Right lung (tissue), 2 donors: ENCODE measurements at regions not wholly inside any gene's neighbourhood (a gene's known extent, or its start where the extent isn't known, plus 50 kb on each side); places are given as distances from the start of the nearest gene placed in this dataset.

Source experiments
- DNase-seq, 2 donors: peaks; one replicate each; pipeline ENCODE4 v3.0.0-alpha.2; 2013

DNA sequence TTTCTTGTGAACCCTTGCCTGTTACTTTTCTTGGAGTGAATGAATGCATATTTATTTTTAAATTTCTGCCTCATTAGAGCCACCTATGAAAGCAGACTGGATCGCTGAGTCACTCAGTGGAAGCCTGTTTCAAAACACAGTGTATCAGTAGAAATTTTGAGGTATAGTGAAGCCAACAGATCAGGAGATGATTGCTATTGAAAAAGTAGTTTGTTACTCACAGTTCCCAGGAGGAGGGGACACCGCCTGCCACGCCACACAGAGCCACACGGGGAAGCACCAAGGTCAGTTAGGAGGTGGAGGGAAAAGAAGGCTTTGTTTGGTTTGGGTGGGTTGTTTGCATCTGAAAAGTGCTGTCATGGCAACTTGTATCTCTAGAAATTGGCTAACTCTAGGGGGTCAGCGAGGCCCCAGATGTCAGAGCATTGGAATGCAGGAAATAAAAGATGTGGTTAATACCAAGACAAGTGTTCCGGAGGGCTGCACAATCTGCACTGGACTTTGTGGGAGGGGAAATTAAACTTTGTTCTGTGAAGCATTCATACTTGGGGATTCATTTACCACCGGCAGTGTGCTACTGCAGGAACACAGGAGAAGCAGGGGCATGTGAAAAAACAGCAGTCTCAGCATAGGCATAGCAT lies 106.4 kb upstream of the SDK1 start:
- no peak for DNase-seq

DNA sequence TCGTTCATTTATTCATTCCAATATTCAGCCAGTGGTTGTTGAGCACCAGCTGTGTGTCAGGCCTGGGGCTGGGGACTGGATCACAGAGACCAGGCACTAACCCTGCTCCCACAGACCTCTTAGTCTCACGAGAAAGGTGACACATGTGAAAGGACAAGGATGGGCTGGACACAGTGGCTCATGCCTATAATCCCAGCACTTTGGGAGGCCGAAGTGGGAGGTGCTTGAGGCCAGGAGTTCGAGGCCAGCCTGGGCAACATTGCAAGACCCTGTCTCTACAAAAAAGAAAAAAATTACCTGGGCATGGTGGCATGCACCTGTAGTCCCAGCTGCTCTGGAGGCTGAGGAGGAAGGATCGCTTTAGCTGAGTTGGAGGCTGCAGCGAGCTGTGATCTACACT lies 105.9 kb upstream of the SDK1 start:
- no peak for DNase-seq

DNA sequence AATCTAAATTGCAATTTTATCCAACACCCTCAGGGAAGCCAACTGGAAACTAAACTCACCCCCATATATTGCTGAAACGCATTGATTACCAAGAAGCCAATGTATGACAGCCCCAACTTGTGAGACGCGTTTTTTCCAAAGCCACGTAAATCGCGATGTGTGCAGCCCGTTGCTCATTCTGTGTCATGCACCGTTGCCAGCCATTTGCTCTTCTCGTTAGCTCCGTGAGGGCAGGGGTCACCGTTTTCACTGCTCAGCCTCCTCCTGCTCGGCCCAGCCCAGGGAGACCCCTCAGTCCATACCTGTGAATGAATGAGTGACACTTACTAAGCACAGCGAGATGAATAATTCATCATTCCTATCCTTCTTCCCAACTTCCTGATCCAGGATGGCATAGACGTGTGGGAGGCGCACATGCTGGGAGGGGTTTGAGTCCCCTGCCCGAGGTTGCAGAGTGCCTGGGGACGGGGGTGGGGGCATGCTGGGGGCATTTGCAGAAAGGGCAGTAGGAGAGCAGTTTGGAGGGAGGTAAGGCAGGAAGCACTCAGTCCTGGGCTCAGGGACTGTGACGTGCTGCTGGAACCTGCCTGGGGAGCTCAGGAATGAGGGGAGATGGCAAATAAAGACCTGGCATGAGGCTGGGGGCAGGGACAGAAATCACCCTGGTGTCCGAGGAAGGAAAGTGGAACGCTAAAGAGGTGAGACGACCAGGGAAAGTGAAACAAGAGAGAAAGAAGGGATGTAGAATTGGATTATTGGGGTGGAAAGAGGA lies 104.2 kb upstream of the SDK1 start:
- no peak for DNase-seq

DNA sequence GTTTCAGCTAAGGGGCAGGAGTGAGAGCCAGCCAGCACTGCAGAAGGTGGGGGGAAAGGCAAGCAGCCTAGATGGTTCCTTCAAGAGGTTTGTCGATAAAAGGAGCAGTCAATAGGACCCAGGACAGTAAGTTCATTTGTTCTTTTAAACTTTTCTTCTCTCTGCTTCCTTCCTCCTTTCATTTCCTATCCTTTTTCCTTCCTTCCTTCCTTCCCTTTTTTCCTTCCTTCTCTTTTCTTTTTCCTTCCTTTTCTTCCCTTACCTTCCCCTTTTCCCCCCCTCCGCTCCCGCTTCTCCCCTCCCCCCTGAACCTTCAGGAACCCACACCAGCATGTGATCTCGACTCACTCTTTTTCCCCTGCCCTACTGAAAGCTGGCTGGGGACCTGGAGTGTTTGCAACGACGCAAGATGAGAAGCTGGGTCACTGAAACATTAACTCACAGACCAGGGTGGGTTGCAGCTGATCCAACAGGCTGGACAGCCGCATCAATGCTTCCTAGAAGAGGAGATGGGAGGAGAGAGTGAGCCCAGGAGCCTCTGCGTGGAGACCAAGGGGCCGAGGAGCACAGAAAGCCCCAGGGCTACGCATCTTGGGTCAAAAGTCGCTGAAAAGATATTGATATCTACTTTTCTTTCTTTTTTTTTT lies 103.4 kb upstream of the SDK1 start:
- no peak for DNase-seq

DNA sequence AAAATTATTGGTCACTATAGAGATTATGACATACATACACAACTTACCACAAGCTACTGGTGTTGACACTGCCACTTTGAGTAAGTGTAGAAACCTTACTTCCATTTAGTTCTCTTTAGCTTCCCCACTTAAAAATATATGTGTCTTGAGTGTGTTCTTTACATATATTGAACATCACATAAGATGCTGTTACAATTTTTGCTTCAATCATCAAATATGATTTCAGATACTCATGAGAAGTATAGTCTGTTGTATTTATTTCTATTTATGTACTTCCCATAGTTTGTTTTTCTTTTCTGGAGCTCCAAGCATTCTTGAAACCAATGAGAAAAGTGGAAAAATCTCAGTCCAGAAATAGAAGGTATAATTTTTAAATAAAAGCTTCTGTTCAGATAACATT lies 102.7 kb upstream of the SDK1 start:
- no peak for DNase-seq

DNA sequence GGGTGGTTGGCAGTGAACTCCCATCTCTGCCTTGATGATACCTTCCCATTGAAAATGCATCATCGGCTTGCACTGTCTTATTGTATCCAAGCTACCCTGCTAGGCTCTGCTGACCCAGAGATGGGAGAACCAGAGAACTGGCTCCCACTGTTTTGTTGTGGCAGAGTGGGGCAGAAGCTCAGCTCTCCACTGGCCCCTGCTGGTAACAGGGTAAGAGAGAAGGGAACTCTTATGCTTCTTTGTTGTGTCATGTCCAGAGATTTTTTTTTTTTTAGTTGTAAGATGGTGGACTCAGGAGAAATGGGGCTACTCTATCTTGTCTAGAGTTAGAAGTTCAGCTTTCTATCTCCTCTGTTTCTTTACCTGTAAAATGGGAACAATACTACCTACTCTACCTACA lies 100.5 kb upstream of the SDK1 start:
- DNase-seq: no peak

DNA sequence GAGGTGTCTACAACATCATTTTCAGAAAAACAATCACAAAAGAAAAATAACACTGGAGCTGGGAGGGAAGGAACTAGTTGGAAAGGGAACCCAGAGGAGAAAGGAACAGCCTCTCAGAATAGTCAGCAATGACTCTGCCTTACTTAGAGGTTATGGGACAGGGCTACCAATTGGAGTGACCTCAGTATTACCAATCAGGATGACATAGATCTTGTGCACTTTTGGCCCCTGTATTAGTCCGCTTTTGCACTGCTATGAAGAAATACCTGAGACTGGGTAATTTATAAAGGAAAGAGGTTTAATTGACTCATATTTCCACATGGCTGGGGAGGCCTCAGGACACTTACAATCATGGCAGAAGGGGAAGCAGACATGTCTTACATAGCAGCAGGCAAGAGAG lies 99.7 kb upstream of the SDK1 start:
- DNase-seq: no peak

DNA sequence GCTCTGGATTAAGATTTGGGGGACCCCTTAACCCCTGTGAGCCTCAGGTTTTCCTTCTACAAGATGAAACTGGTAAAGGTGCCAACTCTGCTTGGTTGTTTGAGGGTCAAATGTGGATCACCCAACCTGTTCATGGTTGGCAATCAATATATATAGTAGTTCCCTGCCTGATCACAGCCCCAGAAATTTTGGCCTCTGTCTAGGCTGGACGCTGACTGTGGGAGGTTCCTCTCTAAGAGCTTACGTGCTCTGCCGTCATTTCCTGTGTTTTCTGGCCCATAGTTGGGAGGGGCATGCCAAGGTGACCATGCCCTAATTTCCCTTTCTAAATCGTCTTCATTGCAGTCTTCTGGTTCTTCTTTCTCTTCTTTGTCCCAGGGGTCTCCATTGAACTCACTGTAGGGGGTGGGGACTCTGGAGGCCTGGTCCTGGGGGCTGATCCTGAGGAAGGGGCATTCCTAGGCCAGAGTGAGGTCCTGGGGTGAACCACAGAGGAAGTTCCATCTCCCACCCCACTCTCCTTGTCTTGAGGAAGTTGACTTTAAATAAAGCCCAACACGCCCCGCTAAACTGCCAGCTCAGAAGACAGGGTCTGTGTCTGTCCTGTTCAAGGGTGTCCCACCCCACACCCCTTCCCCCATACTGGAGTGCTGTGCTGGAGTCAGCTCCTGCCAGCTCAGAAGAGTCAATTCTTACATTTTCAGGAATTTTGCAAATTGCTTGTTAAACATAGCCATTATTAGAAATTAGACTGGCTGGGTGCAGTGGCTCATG lies 98.9 kb upstream of the SDK1 start:
- DNase-seq: no peak

DNA sequence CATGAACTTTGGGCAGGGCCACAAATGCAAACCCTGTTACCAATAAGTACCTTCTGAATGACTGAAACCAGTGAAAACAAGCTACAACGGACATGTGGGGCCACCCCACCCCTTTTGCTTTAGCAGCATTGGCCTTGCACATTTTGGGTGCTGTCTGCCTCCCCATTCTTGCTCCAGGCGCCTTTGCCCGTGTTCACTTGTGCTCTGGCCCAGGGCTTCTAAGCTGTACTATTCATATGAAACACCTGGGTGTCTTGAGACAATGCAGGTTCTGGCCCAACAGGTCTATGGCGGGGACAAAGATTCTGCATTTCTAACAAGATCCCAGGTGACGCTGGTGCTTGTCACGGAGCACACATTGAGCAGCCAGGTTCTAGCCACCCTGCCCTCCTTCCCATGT lies 96.5 kb upstream of the SDK1 start:
- DNase-seq: no peak

DNA sequence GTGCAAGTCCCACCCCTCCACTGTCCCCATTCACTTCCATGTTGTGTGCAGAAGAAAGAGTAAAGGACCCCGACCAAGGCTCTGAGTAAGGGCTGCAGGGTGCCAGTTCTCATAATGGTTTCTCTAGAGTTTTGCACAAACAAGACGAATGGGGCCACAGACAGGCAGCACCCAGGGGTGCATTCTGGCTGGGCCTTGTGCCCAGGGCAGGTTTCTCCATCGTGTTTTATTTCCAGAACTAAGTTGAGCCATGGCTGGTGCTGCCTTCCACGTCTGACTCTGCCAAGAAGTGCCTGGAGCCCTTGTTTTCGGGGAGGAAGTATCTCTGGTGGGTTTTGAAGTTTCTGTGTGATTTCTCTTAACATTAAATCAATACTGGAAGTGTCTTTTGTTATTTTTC lies 95.0 kb upstream of the SDK1 start:
- DNase-seq: no peak

DNA sequence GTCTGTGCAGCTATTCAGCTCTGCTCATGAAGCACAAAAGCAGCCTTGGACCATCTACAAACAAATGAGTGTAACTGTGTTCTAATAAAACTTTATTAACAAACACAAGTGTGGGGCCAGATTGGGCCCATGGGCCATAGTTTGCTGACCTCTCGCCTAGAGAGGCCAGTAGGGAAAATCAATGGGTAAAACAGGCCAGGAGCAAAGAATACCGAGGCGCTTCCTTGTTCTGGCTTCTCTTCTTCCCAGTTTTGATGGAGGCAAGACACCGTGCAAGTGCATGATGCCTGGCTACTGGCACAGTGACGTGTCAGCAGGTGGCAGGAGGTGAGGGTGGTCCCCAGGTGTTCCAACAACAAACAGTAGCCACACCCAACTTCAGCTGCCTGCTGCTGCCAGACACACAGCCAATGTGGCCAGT lies 94.3 kb upstream of the SDK1 start:
- no peak for DNase-seq

DNA sequence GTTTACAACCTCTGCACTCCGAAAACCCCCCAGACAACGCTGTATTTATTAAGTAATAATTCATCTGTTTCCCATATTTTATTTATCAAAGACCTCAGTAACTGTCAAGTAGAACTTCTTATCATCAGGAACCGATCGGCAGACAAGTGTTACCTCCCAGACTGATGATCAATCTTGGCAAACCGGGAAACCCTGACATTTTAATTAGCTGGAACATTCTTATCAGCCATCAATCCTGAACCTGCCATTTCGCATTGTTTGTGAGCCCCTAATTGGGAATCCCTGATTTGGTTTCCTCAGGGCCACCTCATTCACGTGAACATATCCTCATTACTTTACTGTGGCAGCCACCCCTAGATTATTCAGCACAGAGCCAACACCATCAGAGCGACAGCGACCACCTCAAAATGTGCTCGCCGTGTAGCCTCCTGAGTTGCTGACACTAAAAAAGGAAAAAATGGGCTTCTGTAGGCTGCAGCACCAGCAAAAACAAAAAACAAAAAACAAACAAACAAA lies 93.6 kb upstream of the SDK1 start:
- DNase-seq: no peak

DNA sequence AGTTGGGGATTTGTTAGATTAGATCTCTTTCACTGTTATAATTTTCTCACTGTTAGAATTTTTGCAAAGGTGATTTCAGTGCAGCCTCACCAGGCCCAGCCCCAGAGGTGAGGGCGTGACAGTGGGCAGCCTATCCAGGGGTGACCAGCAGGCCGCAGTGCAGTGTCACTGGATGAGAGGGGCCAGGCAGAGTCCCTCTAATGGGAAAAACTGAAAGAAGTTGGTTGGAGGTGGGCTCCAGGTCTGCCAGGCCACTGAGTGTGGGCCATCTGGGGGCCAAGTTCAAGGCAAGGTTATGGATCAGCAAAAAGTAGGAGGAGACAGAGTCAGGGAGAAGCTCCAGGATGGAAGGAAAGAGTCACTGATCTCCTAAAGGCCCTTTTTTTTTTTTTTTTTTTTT lies 90.5 kb upstream of the SDK1 start:
- DNase-seq: no peak

DNA sequence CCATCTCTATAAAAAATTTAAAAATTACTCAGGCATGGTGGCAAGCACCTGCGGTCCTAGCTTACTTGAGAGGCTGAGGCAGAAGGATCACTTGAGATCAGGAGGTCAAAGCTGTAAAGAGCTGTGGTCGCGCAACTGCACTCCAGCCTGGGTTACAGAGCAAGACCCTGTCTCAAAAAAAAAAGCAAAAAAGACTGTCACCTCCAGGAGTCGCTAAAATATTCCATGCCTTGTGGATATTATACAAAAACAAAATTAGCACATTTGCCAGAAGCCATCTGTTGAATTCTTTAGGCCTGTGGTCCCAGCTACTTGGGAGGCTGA lies 87.0 kb upstream of the SDK1 start:
- no peak for DNase-seq

DNA sequence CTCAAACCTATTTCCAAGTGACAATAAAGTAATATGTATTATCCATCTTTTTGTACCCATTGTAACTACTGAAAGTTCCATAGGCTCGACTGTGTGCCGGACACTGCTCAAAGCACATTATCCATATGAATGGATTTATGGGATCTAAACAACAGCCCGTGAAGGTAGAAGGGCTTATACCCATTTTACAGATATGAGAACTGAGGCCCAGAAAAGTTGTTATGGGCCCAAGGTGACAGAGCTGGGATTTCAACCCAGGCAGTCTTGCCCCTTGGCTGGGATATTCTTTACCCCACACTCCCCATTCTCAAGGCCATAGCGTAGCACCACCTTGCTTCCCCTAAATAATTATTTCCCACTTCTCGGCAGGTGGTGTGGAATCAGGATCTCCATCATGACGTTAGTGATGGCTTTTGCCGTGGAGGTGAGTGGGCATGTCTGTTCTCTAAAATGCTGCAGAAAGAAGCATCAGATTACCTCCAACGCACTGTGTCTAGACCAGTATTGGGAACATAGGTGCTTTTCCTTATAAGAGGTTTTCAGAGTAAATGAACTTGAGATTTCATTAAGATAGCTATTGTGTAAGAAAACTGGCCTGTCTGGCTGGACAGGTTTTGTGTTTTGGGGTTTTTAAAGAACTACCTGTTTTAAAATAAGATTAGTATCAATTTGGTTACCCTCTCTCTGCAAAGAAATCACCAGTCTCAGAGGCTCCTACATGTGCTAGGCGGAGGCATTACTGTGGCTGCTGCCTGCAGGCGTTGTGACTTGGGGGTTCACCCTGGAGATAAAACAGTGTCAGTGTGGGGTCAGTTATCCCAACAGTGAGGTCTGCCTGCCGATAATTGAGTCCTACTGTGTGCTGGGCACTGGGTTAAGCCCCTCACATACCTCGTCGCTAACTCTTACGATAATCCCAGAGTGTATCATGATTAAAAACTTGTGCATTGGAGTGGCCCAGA lies 85.1 kb upstream of the SDK1 start:
- peak; percentile 49 to 56 for DNase-seq

DNA sequence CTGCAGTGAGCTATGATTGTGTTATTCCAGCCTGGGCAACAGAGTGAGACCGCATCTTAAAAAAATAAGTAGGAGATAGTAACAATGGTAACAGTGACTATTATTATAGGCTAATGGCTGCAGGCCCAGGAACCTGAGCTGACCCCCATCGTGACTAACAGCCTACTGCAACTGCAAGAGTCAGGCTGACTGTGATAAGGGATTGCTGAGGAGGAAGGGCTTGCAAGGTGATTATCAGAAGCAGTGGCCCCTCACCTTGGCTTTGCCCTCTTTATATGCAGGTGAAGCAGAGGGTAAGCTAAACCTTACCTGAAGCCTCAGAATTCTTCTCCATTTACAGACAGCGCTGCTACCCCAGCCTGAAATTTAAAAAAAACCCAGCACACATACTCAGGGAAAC lies 83.9 kb upstream of the SDK1 start:
- no peak for DNase-seq

DNA sequence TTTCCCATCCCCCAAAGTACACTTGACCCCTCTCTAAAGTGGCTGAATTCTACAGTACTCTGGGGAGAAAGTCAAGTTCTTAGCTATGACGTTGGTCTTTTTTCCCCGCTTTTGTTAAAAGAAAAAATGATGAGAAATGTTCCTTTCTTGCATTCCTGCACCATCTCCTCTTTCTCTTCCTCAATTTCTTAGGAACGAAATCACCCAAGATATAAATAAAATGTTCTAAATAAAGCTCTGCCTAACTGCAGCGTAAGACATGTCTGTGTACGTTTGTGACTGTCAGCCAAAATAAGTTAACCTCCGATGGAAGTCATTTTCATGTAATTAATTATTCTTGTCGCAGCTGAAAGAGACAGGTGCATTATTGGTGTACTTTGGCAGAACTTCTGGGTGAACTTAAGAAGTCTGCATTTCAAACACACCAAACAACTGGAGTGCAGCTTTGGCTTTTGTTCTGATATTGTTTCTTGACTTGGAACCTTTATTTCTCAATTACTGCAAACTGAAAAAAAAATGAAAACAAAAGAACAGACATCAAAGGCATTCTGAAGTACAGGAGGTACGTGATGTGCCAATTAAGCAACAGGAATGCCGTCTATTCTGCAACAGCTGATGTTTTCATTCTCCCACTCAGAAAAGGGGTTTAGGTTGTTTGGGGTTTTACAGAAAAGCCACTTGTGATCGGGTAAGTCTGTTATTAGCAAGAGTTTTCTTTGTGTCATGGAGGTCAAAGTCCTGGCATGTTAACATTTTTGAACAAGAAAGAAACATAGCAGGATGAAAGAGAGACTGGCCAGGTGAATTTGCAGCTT lies 82.4 kb upstream of the SDK1 start:
- DNase-seq: peak in 1 of 2 donors; percentile 11

DNA sequence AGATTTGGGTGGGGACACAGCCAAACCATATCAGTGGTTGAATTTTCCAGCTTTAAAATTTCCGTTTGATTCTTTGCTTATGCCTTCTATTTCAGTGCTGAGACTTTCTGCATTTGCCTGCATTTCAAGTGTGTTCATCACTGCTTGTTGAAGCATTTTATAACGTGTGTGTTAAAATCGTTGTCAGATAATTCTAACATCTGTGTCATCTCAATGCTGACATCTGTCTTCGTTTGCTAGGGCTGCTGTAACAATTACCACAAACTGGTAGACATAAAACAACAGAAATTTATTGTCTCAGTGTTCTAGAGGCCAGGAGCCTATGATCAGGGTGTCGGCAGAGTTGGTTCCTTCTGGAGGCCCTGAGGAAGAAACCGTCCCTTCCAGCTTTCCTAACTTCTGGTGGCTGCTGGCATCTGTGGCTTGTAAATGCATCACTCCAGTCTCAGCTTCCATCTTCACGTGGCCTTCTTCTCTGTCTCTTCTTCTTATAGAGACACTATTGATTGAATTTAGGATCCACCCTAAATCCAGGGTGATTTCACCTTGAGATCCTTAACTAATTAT lies 71.1 kb upstream of the SDK1 start:
- no peak for DNase-seq

DNA sequence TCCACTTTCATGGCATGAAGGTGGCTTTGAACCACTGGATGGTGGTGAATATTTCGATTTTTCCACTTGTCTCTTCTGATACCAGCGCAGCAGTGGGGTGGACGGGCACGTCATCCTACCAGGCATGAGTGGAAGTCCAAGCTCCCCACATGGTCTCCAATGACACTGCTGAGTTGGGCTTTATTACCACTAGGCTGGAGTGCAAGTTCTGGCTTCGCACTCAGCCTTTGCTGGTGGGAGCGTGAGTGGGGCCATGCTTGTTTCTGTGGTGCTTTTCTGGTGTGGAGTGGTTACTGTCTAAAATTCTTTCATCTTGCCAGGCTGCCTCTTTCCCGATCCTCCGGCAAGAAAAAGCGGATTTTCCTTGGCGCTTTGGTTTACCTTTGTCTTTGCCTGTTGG lies 70.1 kb upstream of the SDK1 start:
- DNase-seq: no peak

DNA sequence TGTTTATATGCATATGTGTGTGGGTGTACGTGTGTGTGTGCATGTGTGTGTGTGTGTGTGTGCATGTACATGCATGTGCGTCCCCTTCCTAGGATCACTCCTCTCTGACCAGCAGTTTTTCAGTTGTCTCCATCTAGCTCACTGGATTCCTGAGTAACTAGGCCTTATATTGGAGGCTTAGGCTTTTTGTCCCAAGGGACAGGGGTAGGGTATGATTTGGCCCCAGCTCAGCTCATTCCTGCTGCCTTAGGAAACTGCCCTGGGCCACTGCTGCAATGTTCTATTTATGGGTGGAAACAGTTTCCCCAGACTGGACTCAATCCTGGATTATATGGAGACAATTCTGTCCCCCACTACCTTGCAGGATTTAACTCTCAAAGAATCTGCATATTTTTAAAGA lies 68.8 kb upstream of the SDK1 start:
- DNase-seq: no peak
